ENCODE measurements at regions not wholly inside any gene's neighbourhood (a gene's known extent, or its start where the extent isn't known, plus 50 kb on each side); places are given as distances from the start of the nearest gene placed in this dataset.

DNA sequence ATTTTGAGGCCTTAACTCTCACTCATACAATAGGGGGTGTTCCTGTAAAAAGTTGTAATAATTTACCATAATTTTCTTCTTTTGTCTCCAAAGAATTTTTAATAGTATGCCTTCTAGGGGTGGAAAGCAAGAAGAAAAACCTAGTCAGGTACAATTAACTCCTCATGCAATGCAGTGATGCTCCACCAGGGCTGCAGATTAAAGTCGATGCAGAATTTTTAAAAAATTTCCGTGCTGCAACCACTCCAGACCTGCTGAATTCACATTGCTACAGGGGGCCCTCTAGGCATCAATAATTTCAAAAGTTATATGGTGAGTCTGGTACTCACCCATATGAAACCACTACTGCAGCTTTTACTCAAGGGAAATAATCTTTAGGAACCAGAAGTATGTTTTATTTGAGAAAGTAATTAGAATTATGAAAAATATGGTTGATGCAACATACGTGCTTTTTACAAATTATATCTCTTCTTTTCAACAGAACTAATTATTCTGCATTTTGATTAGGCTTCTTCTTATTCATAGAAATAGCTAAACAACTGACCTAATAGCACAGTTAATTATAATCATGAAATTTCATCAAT lies 353.2 kb downstream of the BCAT1 start:
- H3K4me3 Mint-ChIP-seq = no peak overlapping the region
- peaks cover under 1% of the 10 kb centered on the region for H3K4me1 Mint-ChIP-seq (ENCODE audit: low read depth)
- H3K36me3 Mint-ChIP-seq (ENCODE audit: insufficient read depth) = no peaks in the 10 kb centered on the region
- no peak for DNase-seq
- peaks cover 2% of the 10 kb centered on the region for H3K27me3 Mint-ChIP-seq (ENCODE audit: low read depth)
- H3K9me3 Mint-ChIP-seq = no peaks in the 10 kb centered on the region
- no peak for ATAC-seq

- no peak for ATAC-seq
- no peaks in the 10 kb centered on the region for H3K4me1 Mint-ChIP-seq (ENCODE audit: low read depth)
Measured at GRCh38 chr12:24591715-24592440, 357.0 kb downstream of the BCAT1 start.

DNA sequence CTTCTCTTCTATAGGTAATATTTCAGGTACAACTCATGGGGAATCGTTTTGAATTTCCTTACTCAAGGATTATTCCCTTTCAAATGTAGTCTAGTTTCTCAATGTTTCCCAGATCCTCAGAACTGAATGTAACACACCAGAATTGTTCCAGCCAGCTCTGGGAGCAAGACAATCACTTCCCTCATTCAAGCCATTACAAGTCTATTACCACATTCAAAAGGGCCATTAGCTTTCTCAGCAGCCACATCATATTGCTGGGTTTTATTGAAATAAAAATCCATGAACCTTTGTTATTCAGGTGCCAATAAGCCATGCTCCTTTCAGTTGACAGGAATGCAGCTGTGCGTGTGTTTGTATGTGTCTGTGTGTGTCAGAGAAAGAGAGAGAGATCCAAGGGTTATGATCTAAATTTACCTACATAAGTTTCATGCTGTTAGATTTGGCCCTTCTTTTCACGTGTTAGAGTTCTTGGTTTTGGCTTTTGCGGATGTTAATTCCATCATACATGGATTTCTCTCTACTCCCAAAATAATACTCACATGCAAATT lies 357.7 kb downstream of the BCAT1 start:
- Mint-ChIP-seq H3K9me3 (no peaks in the 10 kb centered on the region), H3K27me3 (ENCODE audit: low read depth) (no peaks in the 10 kb centered on the region), H3K4me1 (ENCODE audit: low read depth) (no peaks in the 10 kb centered on the region), H3K36me3 (ENCODE audit: insufficient read depth) (no peaks in the 10 kb centered on the region), H3K4me3 (no peak overlapping the region)
- ATAC-seq = no peak
- DNase-seq = no peak

More at GRCh38 chr12:24591715-24592440, 357.0 kb downstream of the BCAT1 start:
- Mint-ChIP-seq H3K27me3 (ENCODE audit: low read depth) (no peaks in the 10 kb centered on the region), H3K36me3 (ENCODE audit: insufficient read depth) (no peaks in the 10 kb centered on the region), H3K9me3 (no peaks in the 10 kb centered on the region), H3K4me3 (no peak overlapping the region)
- DNase-seq = no peak

DNA sequence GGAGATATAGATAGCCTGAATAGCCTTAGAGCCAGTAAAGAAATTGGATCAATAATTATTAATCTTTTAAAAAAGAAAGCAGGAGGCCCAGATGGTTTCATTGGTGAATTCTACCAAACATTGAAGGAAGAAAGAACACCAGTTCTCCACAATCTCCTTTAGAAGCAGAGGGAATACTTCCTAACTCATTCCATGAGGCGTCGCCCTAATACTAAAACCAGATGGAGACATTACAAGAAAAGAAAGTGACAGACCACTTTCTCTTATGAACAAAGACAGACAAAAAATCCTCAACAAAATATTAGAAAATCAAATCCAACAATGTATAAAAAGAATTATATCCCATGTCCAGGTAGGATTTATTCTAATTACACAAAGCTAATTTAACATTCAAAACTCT lies 362.6 kb downstream of the BCAT1 start:
- no peaks in the 10 kb centered on the region for H3K4me1 Mint-ChIP-seq (ENCODE audit: low read depth)
- no peaks in the 10 kb centered on the region for H3K27me3 Mint-ChIP-seq (ENCODE audit: low read depth)
- no peaks in the 10 kb centered on the region for H3K36me3 Mint-ChIP-seq (ENCODE audit: insufficient read depth)
- no peak for DNase-seq
- ATAC-seq = no peak
- H3K9me3 Mint-ChIP-seq = no peaks in the 10 kb centered on the region
- H3K4me3 Mint-ChIP-seq = no peak overlapping the region

DNA sequence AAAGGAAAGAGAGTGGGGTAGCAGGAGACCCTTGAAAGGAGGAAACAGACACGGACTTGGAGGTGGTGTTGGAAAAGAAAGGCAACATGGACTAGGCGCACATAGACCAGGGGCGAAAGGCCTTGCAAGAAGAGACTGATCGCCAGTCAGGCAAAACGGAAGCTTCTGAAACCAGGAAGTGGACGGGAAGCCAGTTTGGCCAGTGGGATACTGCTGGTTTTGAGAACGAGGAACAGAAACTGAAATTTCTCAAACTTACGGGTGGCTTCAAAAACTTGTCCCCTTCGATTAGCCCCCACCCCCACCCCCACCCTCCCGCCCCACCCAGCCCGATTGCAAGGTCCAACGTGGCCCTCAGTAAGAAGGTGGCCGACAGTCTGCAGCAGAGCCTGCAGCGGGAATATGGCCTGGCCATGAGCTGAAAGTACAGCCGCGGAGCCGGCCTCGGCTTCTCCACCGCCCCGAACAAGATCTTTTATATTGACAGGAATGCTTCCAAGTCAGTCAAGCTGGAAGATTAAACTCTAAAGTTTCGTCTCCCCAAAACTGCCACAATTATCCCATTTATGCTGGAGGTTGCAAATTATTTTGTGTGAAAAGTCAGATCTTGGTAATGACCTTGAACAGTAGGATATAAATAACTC lies 364.7 kb downstream of the BCAT1 start:
- no peak for ATAC-seq
- Mint-ChIP-seq H3K9me3 (peaks cover 9% of the 10 kb centered on the region), H3K4me3 (no peak overlapping the region), H3K27me3 (ENCODE audit: low read depth) (no peaks in the 10 kb centered on the region), H3K36me3 (ENCODE audit: insufficient read depth) (no peaks in the 10 kb centered on the region), H3K4me1 (ENCODE audit: low read depth) (no peaks in the 10 kb centered on the region)
- no peak for DNase-seq

GRCh38 chr12:24582954-24583601 lies 365.8 kb downstream of the BCAT1 start:
- ATAC-seq = no peak
- H3K27me3 Mint-ChIP-seq (ENCODE audit: low read depth) = no peaks in the 10 kb centered on the region
- H3K4me1 Mint-ChIP-seq (ENCODE audit: low read depth) = no peaks in the 10 kb centered on the region
- no peaks in the 10 kb centered on the region for H3K36me3 Mint-ChIP-seq (ENCODE audit: insufficient read depth)
- H3K4me3 Mint-ChIP-seq = no peak overlapping the region
- H3K9me3 Mint-ChIP-seq = peaks cover 11% of the 10 kb centered on the region
- DNase-seq = no peak

DNA sequence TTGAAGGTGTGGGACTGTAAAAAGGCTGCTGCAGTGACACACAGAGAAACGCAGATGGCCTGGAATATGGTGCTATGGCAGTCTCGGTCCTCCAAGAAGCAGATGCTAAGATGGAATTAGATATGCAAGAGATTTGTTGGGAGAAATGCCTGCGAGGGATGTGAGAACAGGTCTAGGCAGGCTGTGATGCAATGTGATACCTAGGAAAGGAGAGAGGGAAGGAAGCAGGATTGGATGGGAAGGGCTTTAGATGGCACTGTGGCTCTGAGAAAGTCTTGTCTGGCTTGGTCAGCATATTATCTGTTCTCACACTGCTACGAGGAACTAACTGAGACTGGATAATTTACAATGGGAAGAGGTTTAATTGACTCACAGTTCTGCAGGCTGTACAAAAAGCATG lies 374.4 kb downstream of the BCAT1 start:
- Mint-ChIP-seq H3K9me3 (peaks cover 4% of the 10 kb centered on the region), H3K4me3 (no peak overlapping the region), H3K27me3 (ENCODE audit: low read depth) (peaks cover 10% of the 10 kb centered on the region), H3K4me1 (ENCODE audit: low read depth) (no peaks in the 10 kb centered on the region), H3K36me3 (ENCODE audit: insufficient read depth) (no peaks in the 10 kb centered on the region)
- DNase-seq (no peak), ATAC-seq (no peak)

DNA sequence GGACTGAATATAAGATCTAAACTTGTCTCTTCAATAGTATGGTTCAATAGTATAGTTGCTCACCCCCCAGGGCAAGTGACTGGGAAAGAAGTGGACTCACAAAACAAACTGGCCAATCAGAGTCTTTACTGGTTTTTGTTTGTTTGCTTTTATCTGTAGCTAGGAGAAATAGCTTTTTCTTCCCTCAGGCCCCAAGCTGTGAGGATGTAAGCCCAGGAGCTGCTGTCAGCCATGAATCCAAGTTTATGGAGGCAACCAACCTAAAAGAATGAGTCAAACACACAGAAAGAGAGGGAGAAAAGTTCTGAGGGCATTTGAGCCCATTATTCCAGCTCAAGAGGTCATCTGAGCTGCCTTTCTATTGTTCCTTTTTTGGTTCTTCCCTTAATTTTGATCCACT lies 375.3 kb downstream of the BCAT1 start:
- Mint-ChIP-seq H3K36me3 (ENCODE audit: insufficient read depth) (no peaks in the 10 kb centered on the region), H3K4me3 (no peak overlapping the region), H3K9me3 (no peaks in the 10 kb centered on the region), H3K27me3 (ENCODE audit: low read depth) (peaks cover 10% of the 10 kb centered on the region), H3K4me1 (ENCODE audit: low read depth) (no peaks in the 10 kb centered on the region)
- ATAC-seq (no peak), DNase-seq (no peak)

- H3K9me3 Mint-ChIP-seq = no peaks in the 10 kb centered on the region
- H3K4me1 Mint-ChIP-seq (ENCODE audit: low read depth) = peaks cover 15% of the 10 kb centered on the region
- ATAC-seq (no peak), DNase-seq (no peak)
- peaks cover 57% of the 10 kb centered on the region for H3K27me3 Mint-ChIP-seq (ENCODE audit: low read depth)
- H3K36me3 Mint-ChIP-seq (ENCODE audit: insufficient read depth) = no peaks in the 10 kb centered on the region
- no peak overlapping the region for H3K4me3 Mint-ChIP-seq
Measured at GRCh38 chr12:24565300-24565699, 383.6 kb downstream of the BCAT1 start.

- no peaks in the 10 kb centered on the region for H3K36me3 Mint-ChIP-seq (ENCODE audit: insufficient read depth)
- DNase-seq (no peak), ATAC-seq (peak in 1 of 2 donors; percentile 33)
- H3K27me3 Mint-ChIP-seq (ENCODE audit: low read depth) = peaks cover 70% of the 10 kb centered on the region
- peaks cover 15% of the 10 kb centered on the region for H3K4me1 Mint-ChIP-seq (ENCODE audit: low read depth)
- H3K9me3 Mint-ChIP-seq = no peaks in the 10 kb centered on the region
- peak overlapping the region; percentile 70 for H3K4me3 Mint-ChIP-seq
Measured at GRCh38 chr12:24562771-24563431, 386.0 kb downstream of the BCAT1 start.

DNA sequence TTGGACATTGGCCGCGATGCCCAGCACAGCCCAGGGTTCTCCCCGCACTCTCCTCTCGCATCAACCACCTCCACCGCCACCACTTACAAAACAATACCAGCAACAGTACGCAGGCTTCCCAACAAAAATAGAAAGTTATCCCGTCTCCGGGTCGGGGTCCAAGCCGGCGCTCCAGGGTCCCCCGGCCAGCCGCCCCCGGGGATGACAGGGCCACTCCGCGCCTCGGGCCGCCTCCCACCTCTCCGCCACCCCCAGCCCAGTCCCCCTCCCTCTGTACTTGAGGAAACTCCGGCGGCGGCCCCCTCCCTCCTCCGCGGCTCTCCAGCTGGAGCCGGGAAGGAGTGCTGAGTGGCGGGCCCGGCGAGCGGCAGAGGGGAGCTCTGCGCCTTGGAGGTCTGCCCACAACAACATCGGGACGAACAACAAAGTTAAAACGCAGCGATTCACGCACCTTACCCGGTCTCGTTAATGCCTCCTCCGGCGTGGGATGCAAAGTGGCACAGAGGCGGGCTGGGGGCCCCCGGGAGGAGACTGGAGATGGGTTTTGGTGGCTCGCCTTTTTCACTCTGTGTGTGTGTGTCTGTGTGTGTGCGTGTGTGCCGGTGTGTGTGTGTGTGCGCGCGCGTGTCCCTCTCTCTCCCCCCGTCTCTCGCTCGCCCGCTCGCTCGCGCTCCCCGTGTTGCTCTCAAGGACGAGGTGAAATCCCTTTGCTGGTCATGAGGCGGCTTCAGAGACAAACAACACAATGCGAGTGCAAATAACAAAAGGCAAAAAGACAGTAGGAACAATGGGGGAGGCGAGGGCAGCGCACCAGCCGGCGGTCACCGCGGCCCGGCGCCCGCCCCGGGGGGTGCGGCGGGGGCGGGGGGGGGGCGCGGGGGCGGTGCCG lies 386.8 kb downstream of the BCAT1 start:
- Mint-ChIP-seq H3K36me3 (ENCODE audit: insufficient read depth) (no peaks in the 10 kb centered on the region), H3K4me3 (peak overlapping the region; percentile 67), H3K4me1 (ENCODE audit: low read depth) (peaks cover 15% of the 10 kb centered on the region), H3K9me3 (no peaks in the 10 kb centered on the region), H3K27me3 (ENCODE audit: low read depth) (peaks cover 69% of the 10 kb centered on the region)
- ATAC-seq = peak; percentile 38 to 49
- DNase-seq = no peak

GRCh38 chr12:24561411-24561871 lies 387.5 kb downstream of the BCAT1 start:
- peaks cover 67% of the 10 kb centered on the region for H3K27me3 Mint-ChIP-seq (ENCODE audit: low read depth)
- no peaks in the 10 kb centered on the region for H3K9me3 Mint-ChIP-seq
- H3K4me3 Mint-ChIP-seq = peak overlapping the region; percentile 67
- H3K36me3 Mint-ChIP-seq (ENCODE audit: insufficient read depth) = no peaks in the 10 kb centered on the region
- no peak for ATAC-seq
- DNase-seq = no peak
- peaks cover 15% of the 10 kb centered on the region for H3K4me1 Mint-ChIP-seq (ENCODE audit: low read depth)

- Mint-ChIP-seq H3K27me3 (ENCODE audit: low read depth) (peaks cover 68% of the 10 kb centered on the region), H3K9me3 (no peaks in the 10 kb centered on the region), H3K4me1 (ENCODE audit: low read depth) (peaks cover 15% of the 10 kb centered on the region), H3K4me3 (peak overlapping the region; percentile 67), H3K36me3 (ENCODE audit: insufficient read depth) (no peaks in the 10 kb centered on the region)
- ATAC-seq (no peak), DNase-seq (no peak)
Measured at GRCh38 chr12:24560831-24561271, 388.1 kb downstream of the BCAT1 start.
